ENCODE measurements at regions not wholly inside any gene's neighbourhood (a gene's known extent, or its start where the extent isn't known, plus 50 kb on each side); places are given as distances from the start of the nearest gene placed in this dataset.

DNA sequence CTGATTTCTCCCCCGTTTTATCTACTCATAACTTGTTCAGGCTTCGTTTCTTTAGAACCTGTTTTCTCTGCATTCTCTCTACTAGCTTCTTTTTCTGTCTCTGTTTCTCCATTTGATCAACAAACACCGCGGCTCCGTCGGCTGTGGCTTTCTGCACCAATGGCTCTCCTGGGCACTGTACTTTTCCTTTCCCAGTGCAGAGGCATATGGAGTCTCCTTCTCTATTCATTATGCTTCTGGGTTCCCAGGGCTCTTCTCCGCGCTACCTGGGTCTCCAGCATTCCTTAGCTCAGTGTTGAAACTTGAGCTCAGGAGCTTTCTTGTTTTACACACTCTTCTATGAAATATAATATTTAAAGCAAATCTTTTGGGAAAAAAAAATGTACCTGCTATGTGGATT is 196.6 kb upstream of the SOX11 start:
- Histone ChIP-seq H2AFZ (ENCODE audit: low read depth, low read length) (no peak overlapping the region), H3K4me3 (ENCODE audit: low read depth in 1 of 2, low read length in 2 of 2) (no peak overlapping the region), H4K20me1 (ENCODE audit: insufficient read depth, low read length) (no peaks in the 10 kb centered on the region), H3K79me2 (ENCODE audit: insufficient read depth, low read length) (no peaks in the 10 kb centered on the region), H3K27ac (ENCODE audit: low read length) (no peak overlapping the region), H3K9me3 (ENCODE audit: insufficient read depth, low read length, severe bottlenecking) (no peaks in the 10 kb centered on the region), H3K4me2 (ENCODE audit: insufficient read depth, low read length) (no peak overlapping the region), H3K27me3 (ENCODE audit: insufficient read depth, low read length, poor library complexity) (no peaks in the 10 kb centered on the region), H3K36me3 (ENCODE audit: insufficient read depth, low read length) (no peaks in the 10 kb centered on the region), H3K4me1 (ENCODE audit: insufficient read depth, low read length) (no peaks in the 10 kb centered on the region), H3K9ac (ENCODE audit: low read depth, low read length) (no peak overlapping the region)
- DNase-seq (no peak), ATAC-seq (ENCODE audit: insufficient read depth, low read depth) (no peak)
- no peak for TF ChIP-seq EZH2 (IDR thresholded peaks at IDR 0.05; ENCODE audit: borderline replicate concordance, low read depth, low read length, severe bottlenecking)

DNA sequence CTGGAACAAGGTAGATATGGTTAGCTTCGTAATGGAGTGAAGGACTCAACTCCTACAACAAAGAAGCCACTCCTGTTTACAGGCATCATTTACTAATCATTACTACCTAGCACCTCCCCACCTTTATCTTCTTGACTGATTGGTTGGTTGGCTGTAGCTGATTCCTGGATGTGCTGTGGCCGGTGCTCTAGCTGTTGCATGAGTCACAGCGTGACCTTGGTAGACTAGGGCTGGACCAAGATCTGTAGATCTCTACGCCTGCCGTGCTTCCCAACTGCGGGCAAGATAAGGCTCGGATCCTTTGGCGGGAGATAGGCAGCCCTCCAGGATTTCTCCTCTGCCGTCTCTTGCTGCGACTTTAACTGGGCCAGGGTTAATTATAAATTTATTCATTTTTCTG is 194.3 kb upstream of the SOX11 start:
- Histone ChIP-seq H3K9me3 (ENCODE audit: insufficient read depth, low read length, severe bottlenecking) (no peaks in the 10 kb centered on the region), H3K4me1 (ENCODE audit: insufficient read depth, low read length) (no peaks in the 10 kb centered on the region), H2AFZ (ENCODE audit: low read depth, low read length) (no peak overlapping the region), H4K20me1 (ENCODE audit: insufficient read depth, low read length) (no peaks in the 10 kb centered on the region), H3K4me2 (ENCODE audit: insufficient read depth, low read length) (no peak overlapping the region), H3K27ac (ENCODE audit: low read length) (no peak overlapping the region), H3K79me2 (ENCODE audit: insufficient read depth, low read length) (no peaks in the 10 kb centered on the region), H3K9ac (ENCODE audit: low read depth, low read length) (no peak overlapping the region), H3K36me3 (ENCODE audit: insufficient read depth, low read length) (no peaks in the 10 kb centered on the region), H3K4me3 (ENCODE audit: low read depth in 1 of 2, low read length in 2 of 2) (no peak overlapping the region), H3K27me3 (ENCODE audit: insufficient read depth, low read length, poor library complexity) (no peaks in the 10 kb centered on the region)
- ATAC-seq (ENCODE audit: insufficient read depth, low read depth) (no peak), DNase-seq (no peak)
- TF ChIP-seq CTCF (IDR thresholded peaks at IDR 0.05; ENCODE audit: borderline replicate concordance, extremely low read depth, low read length, poor library complexity, severe bottlenecking): no peak
- TF ChIP-seq EZH2 (IDR thresholded peaks at IDR 0.05; ENCODE audit: borderline replicate concordance, low read depth, low read length, severe bottlenecking): no peak

GRCh38 chr2:5501807-5502206 is 190.4 kb upstream of the SOX11 start:
- Histone ChIP-seq H3K9ac (ENCODE audit: low read depth, low read length) (no peak overlapping the region), H3K27me3 (ENCODE audit: insufficient read depth, low read length, poor library complexity) (no peaks in the 10 kb centered on the region), H3K27ac (ENCODE audit: low read length) (no peak overlapping the region), H3K4me3 (ENCODE audit: low read depth in 1 of 2, low read length in 2 of 2) (no peak overlapping the region), H3K4me1 (ENCODE audit: insufficient read depth, low read length) (no peaks in the 10 kb centered on the region), H3K9me3 (ENCODE audit: insufficient read depth, low read length, severe bottlenecking) (no peaks in the 10 kb centered on the region), H3K36me3 (ENCODE audit: insufficient read depth, low read length) (no peaks in the 10 kb centered on the region), H3K4me2 (ENCODE audit: insufficient read depth, low read length) (no peak overlapping the region), H3K79me2 (ENCODE audit: insufficient read depth, low read length) (no peaks in the 10 kb centered on the region), H2AFZ (ENCODE audit: low read depth, low read length) (no peak overlapping the region), H4K20me1 (ENCODE audit: insufficient read depth, low read length) (no peaks in the 10 kb centered on the region)
- ATAC-seq (ENCODE audit: insufficient read depth, low read depth) (no peak), DNase-seq (no peak)
- TF ChIP-seq CTCF (IDR thresholded peaks at IDR 0.05; ENCODE audit: borderline replicate concordance, extremely low read depth, low read length, poor library complexity, severe bottlenecking) (no peak), EZH2 (IDR thresholded peaks at IDR 0.05; ENCODE audit: borderline replicate concordance, low read depth, low read length, severe bottlenecking) (no peak)

DNA sequence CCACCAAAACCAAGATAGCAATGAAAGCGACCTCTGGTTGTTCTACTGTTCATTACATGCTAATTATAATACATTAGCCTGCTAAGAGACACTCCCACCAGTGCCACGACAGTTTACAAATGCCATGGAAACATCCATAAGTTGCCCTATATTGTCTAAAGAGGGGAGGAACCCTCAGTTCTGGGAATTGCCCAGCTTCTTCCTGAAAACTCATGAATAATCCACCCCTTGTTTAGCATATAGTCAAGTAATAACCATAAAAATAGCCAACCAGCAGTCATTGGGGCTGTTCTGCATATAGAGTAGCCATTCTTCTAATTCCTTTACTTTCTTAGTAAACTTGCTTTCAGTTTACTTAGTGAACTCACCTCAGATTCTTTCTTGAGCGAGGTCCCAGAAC is 189.8 kb upstream of the SOX11 start:
- no peak for TF ChIP-seq EZH2 (IDR thresholded peaks at IDR 0.05; ENCODE audit: borderline replicate concordance, low read depth, low read length, severe bottlenecking)
- no peak for TF ChIP-seq CTCF (IDR thresholded peaks at IDR 0.05; ENCODE audit: borderline replicate concordance, extremely low read depth, low read length, poor library complexity, severe bottlenecking)
- no peaks in the 10 kb centered on the region for H3K27me3 ChIP-seq (ENCODE audit: insufficient read depth, low read length, poor library complexity)
- no peaks in the 10 kb centered on the region for H3K79me2 ChIP-seq (ENCODE audit: insufficient read depth, low read length)
- H3K36me3 ChIP-seq (ENCODE audit: insufficient read depth, low read length): no peaks in the 10 kb centered on the region
- no peaks in the 10 kb centered on the region for H3K4me1 ChIP-seq (ENCODE audit: insufficient read depth, low read length)
- ATAC-seq (ENCODE audit: insufficient read depth, low read depth) (no peak), DNase-seq (no peak)
- H3K9ac ChIP-seq (ENCODE audit: low read depth, low read length): no peak overlapping the region
- no peak overlapping the region for H3K27ac ChIP-seq (ENCODE audit: low read length)
- no peaks in the 10 kb centered on the region for H4K20me1 ChIP-seq (ENCODE audit: insufficient read depth, low read length)
- H3K4me2 ChIP-seq (ENCODE audit: insufficient read depth, low read length): no peak overlapping the region
- no peak overlapping the region for H3K4me3 ChIP-seq (ENCODE audit: low read depth in 1 of 2, low read length in 2 of 2)
- H3K9me3 ChIP-seq (ENCODE audit: insufficient read depth, low read length, severe bottlenecking): no peaks in the 10 kb centered on the region
- H2AFZ ChIP-seq (ENCODE audit: low read depth, low read length): no peak overlapping the region

Data from DND-41 (cell line).